Left hindlimb (tissue), 1 donor: ENCODE measurements at regions not wholly inside any gene's neighbourhood (a gene's known extent, or its start where the extent isn't known, plus 50 kb on each side); places are given as distances from the start of the nearest gene placed in this dataset.
"Not testable (repeated sequence)": the region's sequence is repeated elsewhere in the genome, so short reads cannot be mapped to it uniquely, and the experiment has no call there.

ENCODE experiments used
- DNase-seq: peaks from one replicate; pipeline ENCODE4 v3.0.0-alpha.2; 2018

DNA sequence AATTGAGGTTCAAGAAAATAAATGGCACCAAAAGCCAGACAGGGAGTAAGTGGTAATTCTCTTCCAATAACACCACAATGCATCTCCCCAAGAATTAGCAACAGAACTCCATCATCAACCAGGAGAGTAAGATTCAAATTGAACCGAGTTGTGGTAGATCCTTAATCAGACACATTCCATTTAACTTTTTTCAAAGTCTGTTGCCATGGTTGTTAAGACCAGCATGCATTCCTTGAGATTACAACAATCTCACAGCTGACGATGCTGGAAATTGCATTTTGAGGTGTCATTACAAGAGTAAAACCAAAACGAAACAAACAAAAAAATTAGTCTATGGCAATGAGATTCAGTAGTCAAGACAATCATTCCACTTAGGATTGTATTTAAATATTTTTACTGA, 78.9 kb upstream of the ZNF462 start:
- no peak for DNase-seq

DNA sequence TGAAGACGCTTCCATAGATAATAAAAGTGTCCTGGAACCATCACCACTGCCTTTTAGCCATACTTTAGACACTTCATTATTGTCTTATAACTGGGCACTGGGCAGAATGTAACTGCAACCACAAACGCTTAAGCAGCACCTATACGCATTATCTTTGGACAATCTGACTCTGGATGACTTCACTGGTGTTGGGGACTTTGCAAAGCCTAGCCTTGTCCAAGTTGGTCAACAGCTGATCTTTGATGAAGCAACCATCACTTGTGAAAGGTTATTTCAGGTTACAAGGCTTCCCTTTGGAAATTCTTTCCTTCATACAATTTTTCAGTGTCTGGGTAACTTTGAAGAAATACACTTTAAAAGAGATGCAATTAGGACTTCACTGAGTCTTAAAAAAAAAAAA, 77.8 kb upstream of the ZNF462 start:
- no peak for DNase-seq

DNA sequence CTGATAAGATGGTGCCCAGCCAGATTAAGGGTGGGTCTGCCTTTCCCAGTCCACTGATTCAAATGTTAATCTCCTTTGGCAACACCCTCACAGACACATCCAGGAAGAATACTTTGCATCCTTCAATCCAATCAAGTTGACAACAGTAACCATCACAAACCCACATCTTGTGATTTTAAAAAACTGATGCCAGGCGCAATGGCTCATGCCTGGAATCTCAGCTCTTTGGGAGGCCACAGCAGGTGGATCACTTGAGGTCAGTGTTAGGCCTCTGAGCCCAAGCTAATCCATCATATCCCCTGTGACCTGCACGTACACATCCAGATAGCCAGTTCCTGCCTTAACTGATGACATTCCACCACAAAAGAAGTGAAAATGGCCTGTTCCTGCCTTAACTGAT, 74.9 kb upstream of the ZNF462 start:
- not testable (repeated sequence) for DNase-seq

DNA sequence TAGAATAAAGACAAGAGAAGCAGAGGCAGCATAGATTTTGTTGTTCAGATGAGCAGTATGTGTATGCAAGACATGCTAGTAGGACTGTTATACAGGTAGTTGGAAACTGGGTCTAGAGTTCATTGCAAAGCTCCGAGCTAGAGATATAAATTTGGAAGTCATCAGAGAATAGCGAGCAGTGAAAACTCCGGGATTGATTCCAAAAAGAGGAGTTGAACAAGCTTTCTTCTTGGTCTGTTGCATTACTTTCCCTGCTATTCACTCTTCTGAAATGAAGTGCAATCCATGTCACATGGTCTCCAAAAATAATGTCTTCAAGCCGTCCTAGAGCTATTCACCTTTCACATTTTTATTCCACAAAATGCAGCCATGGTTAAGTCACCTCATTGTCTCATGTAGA, 67.9 kb upstream of the ZNF462 start:
- no peak for DNase-seq

DNA sequence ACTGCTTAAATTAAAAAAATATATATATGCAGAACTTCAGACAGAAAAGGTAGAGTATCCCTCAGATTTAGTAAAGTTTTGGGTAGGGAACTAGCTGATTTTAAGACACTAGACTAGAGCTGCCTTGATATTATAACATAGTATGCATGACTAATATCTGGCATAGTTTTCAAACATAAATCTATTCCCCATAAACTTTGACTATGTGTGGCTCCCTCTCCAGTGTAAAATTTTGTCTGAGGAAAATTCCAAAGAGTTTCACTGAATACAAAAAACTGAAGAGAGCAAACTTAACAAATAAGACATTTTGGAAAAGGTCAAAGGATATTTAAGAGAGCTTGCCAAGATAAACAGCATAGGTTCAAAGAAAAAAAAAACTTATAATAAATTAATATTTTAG, 66.2 kb upstream of the ZNF462 start:
- DNase-seq = no peak

DNA sequence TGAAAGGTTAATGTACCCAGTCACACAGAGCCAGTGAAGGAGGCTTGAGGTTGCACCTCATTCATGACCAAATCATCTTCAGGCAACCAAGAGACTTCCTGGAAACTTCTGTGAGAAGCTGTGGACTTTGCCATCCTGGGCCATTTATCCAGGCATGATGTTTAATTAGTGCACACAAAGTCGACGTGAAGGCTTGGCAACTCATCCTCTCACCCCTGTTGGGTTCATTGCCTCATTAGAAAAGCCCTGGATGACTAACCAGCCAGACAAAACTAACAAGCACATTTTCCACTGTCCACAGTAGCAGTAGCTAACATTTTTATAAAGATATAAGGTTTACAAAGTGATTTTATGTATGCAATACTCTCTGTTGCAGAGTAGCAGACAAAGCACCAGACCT, 65.7 kb upstream of the ZNF462 start:
- no peak for DNase-seq

DNA sequence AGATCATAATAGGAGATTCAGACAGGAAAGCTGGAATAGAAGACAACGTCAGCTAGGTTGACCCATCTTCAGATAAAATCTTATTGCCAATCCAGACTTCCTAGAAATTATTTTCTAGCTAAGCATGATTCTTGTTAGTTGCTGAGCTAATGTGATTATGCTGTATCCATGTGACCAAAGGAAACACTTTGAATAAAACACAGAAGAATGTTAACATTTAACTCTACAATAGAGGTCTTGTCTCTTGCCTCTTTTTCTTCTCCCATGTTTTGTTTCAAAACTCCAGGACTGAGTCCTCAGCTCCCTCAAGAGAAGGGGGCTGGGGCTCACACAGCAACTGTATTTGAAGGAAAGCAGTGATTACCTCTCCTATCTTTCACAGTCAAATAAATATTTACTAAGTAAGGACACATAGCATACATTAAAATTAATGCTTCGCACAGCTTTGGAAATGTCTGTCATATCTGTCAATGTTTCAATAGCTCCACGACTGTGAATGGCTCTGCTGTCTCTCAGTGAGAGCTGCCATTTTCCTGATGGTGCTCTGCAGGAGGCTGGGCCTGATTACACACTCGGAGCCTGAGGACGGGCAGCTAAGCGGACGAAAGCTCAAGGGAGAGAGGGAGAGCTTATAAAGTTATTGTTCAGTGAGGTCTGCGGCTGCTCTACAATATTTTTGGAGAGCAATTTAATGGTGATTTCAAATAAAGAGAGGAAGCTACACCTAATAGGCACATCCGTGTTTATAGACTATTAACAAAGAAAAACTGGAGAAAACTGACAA, 64.8 kb upstream of the ZNF462 start:
- no peak for DNase-seq

DNA sequence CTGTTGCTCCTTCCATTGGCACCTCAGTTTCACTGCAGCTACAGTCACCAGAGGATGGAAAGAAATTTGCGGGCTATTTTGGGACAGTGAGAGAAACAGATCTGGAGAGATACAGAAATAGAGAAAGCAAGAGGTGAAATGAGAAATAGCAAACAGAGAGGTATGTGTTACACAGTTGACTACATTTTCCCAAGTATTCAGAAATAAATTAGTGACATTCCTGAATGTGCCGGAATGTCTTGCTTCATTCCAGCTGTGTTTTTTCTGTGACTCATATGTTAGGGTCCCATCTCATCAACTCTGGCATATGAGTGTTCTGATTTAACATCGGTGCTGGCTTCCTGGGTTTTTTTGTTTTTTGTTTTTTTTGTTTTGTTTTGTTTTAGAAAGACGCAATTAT, 63.8 kb upstream of the ZNF462 start:
- no peak for DNase-seq

DNA sequence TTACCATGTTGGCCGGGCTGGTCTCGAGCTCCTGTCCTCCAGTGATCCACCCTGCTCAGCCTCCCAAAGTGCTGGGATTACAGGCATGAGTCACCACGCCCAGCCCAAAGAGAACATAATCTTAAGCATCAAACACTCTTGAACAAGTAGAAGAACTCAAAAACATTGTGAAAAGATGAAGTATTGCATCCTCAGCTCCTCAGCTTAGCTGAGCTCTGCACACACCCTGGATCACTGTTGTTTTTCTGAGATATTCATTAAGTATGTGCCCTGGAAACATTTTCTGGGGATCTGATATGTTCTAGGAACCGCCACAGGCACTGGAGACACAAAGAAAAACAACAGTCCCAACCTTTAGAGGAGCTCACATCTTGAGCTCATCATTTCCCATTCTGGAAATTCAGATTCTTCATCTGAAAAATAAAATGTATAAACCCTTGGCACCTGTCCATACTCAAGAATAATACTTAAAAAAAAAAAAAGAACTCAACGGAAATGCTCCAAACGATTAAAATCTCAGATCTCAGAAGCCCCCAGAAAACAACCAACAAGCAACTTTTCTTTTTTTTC, 62.2 kb upstream of the ZNF462 start:
- no peak for DNase-seq

DNA sequence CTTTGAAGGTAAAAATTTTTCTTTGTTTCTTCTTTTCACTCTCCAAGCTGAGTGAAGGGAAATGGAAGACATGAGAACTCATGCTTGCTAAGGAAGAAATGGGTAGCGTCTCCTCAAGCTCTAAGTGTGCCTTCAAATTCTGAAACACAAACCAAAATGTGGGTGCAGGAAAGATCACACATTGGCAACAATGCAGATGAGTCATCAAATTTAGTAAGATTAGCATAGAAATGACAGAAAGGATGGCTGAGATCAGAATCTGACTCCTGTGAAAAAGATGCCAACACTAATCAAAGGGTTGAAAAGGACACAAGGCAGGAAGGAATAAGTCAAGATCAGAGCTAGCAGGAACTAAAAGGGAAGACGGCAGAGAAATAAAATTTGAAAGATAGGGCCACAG, 61.1 kb upstream of the ZNF462 start:
- DNase-seq = no peak
